Endothelial cell (in vitro differentiated cells): ENCODE measurements at regions not wholly inside any gene's neighbourhood (a gene's known extent, or its start where the extent isn't known, plus 50 kb on each side); places are given as distances from the start of the nearest gene placed in this dataset.

Experiments used
- DNase-seq: peaks from one replicate; pipeline ENCODE4 v3.0.0; 2021; ENCODE audit warnings: low spot score
- H3K27ac Mint-ChIP-seq: one replicate; pipeline ENCODE4 v1.8.0; 2021; ENCODE audit warnings: mixed read lengths, inconsistent platforms; ENCODE audit not compliant: unreplicated experiment
- H3K27me3 Mint-ChIP-seq: one replicate; pipeline ENCODE4 v1.8.0; 2021; ENCODE audit warnings: mild to moderate bottlenecking, moderate library complexity, mixed read lengths, inconsistent platforms; ENCODE audit not compliant: unreplicated experiment
- H3K36me3 Mint-ChIP-seq: one replicate; pipeline ENCODE4 v1.8.0; 2021; ENCODE audit warnings: mild to moderate bottlenecking, low read depth, mixed read lengths, inconsistent platforms; ENCODE audit not compliant: unreplicated experiment
- H3K4me1 Mint-ChIP-seq: one replicate; pipeline ENCODE4 v1.8.0; 2021; ENCODE audit warnings: mild to moderate bottlenecking, mixed read lengths, inconsistent platforms; ENCODE audit not compliant: unreplicated experiment
- H3K4me3 Mint-ChIP-seq: one replicate; pipeline ENCODE4 v1.8.0; 2021; ENCODE audit warnings: mild to moderate bottlenecking, mixed read lengths, inconsistent platforms; ENCODE audit not compliant: unreplicated experiment
- H3K9me3 Mint-ChIP-seq: one replicate; pipeline ENCODE4 v1.8.0; 2021; ENCODE audit warnings: mixed read lengths, inconsistent platforms; ENCODE audit not compliant: unreplicated experiment
- TF ChIP-seq, protein P1 (sequence below): fragments of 200-600 bp; sonication (generic); IDR thresholded peaks from one replicate; pipeline ENCODE4 v1.5.0; 2021; ENCODE audit warnings: antibody characterized with exemption; ENCODE audit not compliant: unreplicated experiment

DNA sequence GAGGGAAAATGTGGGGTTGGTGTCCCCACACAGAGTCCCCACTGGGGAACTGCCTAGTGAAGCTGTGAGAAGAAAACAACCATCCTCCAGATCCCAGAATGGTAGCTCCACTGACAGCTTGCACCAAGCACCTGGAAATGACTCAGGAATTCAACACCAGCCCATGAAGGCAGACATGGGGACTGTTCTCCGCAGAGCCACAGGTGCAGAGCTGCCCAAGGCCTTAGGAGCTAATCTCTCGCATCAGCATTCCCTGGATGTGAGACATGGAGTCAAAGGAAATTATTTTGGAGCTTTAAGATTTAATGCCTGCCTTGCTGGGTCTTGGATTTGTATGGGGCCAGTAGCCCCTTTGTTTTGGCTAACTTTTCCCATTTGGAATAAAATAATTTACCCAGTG lies 367.9 kb downstream of the FAM133A start:
- Mint-ChIP-seq H3K4me1 (no peaks in the 10 kb centered on the region), H3K9me3 (no peaks in the 10 kb centered on the region), H3K27ac (no peak overlapping the region), H3K27me3 (no peaks in the 10 kb centered on the region), H3K4me3 (no peak overlapping the region), H3K36me3 (no peaks in the 10 kb centered on the region)
- TF ChIP-seq, protein P1, sequence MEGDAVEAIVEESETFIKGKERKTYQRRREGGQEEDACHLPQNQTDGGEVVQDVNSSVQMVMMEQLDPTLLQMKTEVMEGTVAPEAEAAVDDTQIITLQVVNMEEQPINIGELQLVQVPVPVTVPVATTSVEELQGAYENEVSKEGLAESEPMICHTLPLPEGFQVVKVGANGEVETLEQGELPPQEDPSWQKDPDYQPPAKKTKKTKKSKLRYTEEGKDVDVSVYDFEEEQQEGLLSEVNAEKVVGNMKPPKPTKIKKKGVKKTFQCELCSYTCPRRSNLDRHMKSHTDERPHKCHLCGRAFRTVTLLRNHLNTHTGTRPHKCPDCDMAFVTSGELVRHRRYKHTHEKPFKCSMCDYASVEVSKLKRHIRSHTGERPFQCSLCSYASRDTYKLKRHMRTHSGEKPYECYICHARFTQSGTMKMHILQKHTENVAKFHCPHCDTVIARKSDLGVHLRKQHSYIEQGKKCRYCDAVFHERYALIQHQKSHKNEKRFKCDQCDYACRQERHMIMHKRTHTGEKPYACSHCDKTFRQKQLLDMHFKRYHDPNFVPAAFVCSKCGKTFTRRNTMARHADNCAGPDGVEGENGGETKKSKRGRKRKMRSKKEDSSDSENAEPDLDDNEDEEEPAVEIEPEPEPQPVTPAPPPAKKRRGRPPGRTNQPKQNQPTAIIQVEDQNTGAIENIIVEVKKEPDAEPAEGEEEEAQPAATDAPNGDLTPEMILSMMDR, result no peak
- DNase-seq, result no peak

DNA sequence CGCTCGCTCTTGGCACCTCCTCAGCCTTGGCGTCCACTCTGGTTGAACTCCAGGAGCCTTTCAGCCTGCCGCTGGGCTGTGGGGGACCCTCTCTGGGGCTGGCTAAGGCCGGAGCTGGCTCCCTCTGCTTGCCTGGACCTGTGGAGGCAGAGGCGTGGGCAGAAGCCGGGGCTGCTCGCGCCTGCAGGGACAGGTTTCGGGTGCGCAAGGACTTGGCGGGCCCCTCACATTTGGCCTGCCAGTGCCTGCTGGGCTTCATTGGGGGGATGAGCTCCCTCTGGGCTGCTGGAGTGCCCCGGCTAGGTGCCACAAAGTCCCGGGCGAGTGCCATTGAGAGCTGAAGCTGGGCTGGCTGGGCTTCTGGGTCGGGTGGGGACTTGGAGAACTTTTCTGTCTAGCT lies 371.7 kb downstream of the FAM133A start:
- Mint-ChIP-seq H3K4me3 (no peak overlapping the region), H3K36me3 (no peaks in the 10 kb centered on the region), H3K27ac (no peak overlapping the region), H3K27me3 (no peaks in the 10 kb centered on the region), H3K4me1 (no peaks in the 10 kb centered on the region), H3K9me3 (no peaks in the 10 kb centered on the region)
- TF ChIP-seq, protein P1, result no peak
- DNase-seq, result no peak

DNA sequence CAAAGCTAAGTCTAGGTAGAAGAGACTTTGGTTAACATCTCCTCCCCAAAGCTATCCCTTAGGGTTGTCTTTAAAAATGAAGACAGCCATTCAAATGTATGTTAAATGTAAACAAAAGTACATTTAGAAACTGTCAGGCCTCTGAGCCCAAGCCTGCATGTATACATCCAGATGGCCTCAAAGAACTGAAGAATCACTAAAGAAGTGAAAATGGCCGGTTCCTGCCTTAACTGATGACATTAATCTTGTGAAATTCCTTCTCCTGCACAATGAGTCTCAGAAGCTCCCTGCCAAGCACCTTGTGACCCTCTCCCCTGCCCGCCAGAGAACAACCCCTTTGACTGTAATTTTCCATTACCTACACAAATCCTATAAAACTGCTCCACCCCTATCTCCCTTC lies 377.9 kb downstream of the FAM133A start:
- TF ChIP-seq, protein P1, result no peak
- Mint-ChIP-seq H3K4me1 (peaks cover 4% of the 10 kb centered on the region), H3K4me3 (no peak overlapping the region), H3K36me3 (no peaks in the 10 kb centered on the region), H3K9me3 (no peaks in the 10 kb centered on the region), H3K27ac (no peak overlapping the region), H3K27me3 (no peaks in the 10 kb centered on the region)
- DNase-seq, result no peak

DNA sequence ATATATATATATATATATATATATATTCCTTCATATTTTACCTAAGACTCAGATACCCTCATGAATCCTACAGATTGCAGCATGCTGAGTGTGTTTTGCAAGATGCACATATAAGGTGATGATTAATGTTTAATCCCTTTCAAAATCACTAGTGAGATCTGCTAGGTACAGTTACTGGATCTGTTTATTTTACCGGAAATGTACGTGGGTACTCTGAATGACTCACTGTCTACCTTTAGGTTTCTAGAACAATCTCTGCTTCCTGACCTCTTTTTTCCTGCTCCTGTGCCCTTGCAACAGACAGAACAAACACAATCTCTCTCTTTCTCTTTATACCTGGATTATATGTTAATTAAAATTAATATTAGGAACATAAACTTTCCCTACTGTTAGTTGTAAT lies 379.6 kb downstream of the FAM133A start:
- H3K36me3 Mint-ChIP-seq, result no peaks in the 10 kb centered on the region
- H3K27ac Mint-ChIP-seq, result no peak overlapping the region
- H3K9me3 Mint-ChIP-seq, result no peaks in the 10 kb centered on the region
- H3K4me1 Mint-ChIP-seq, result peaks cover 4% of the 10 kb centered on the region
- no peak overlapping the region for H3K4me3 Mint-ChIP-seq
- TF ChIP-seq, protein P1, result no peak
- DNase-seq, result no peak
- no peaks in the 10 kb centered on the region for H3K27me3 Mint-ChIP-seq

DNA sequence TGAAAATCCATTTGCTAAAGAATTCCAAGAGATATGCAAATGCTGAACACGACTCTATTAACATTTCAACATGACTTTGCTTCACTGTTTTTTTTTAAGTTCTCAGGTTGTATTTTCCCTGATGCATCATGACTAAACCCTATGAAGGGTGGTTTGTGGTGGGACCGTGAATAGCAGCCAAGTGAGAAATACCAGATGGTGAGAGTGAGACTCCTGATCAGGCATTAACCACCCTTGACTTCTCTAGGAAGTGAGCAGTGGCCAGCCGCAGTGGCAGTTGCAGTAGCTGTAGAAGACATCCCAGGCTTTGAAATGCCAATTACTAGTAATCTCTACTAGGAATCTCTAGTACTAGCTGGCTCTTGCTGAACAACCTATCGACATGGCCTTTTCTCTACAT lies 383.4 kb downstream of the FAM133A start:
- no peak overlapping the region for H3K27ac Mint-ChIP-seq
- H3K36me3 Mint-ChIP-seq, result no peaks in the 10 kb centered on the region
- H3K27me3 Mint-ChIP-seq, result no peaks in the 10 kb centered on the region
- H3K4me1 Mint-ChIP-seq, result no peaks in the 10 kb centered on the region
- H3K9me3 Mint-ChIP-seq, result no peaks in the 10 kb centered on the region
- TF ChIP-seq, protein P1, result no peak
- H3K4me3 Mint-ChIP-seq, result no peak overlapping the region
- DNase-seq, result no peak
